Spleen (tissue), 11 donors: ENCODE measurements at regions not wholly inside any gene's neighbourhood (a gene's known extent, or its start where the extent isn't known, plus 50 kb on each side); places are given as distances from the start of the nearest gene placed in this dataset.
A peak's percentile ranks its signal among the peaks of the same experiment; 100 is the strongest.

Experiments
- DNase-seq: peaks from one replicate; pipeline ENCODE4 v3.0.0-alpha.2; 2020
- H3K27ac ChIP-seq, 8 donors: fragments of 200-600 bp; sonication (generic) in 7 of 8; 1 replicate in 4 of 8; 2 replicates in 4 of 8; pipeline versions ENCODE4 v1.5.0 to v1.8.0; 2016 to 2021; ENCODE audit warnings: inconsistent platforms in 4 of 8, mild to moderate bottlenecking in 4 of 8, moderate library complexity in 1 of 8
- H3K27me3 ChIP-seq, 7 donors: fragments of 200-600 bp; sonication (generic) in 6 of 7; replicated peaks in 1 of 7; 1 replicate in 4 of 7; 2 replicates in 3 of 7; pipeline versions ENCODE4 v1.5.0 to v1.8.0; 2016 to 2021; ENCODE audit warnings: inconsistent platforms in 3 of 7, mild to moderate bottlenecking in 1 of 7
- H3K36me3 ChIP-seq, 6 donors: fragments of 200-600 bp; sonication (generic) in 5 of 6; 1 replicate in 4 of 6; 2 replicates in 2 of 6; pipeline versions ENCODE4 v1.5.0 to v1.8.0; 2016 to 2021; ENCODE audit warnings: inconsistent platforms in 2 of 6
- H3K4me1 ChIP-seq, 6 donors: fragments of 200-600 bp; sonication (generic) in 5 of 6; 1 replicate in 3 of 6; 2 replicates in 3 of 6; pipeline versions ENCODE4 v1.5.0 to v1.8.0; 2016 to 2021; ENCODE audit warnings: inconsistent platforms in 3 of 6
- H3K4me3 ChIP-seq, 8 donors: fragments of 200-600 bp; sonication (generic) in 7 of 8; 1 replicate in 4 of 8; 2 replicates in 4 of 8; pipeline versions ENCODE4 v1.5.0 to v1.8.0; 2016 to 2021; ENCODE audit warnings: inconsistent platforms in 4 of 8, mild to moderate bottlenecking in 4 of 8, moderate library complexity in 2 of 8
- H3K9me3 ChIP-seq, 8 donors: fragments of 200-600 bp; sonication (generic) in 7 of 8; 1 replicate in 4 of 8; 2 replicates in 4 of 8; pipeline versions ENCODE4 v1.5.0 to v1.8.0; 2016 to 2021; ENCODE audit warnings: inconsistent platforms in 4 of 8
- CTCF ChIP-seq, 11 experiments: fragments of 200-600 bp in 7 of 11; fragments of 450-650 bp in 4 of 11; sonication (generic) in 4 of 11; IDR thresholded peaks in 8 of 11; conservative IDR thresholded peaks in 3 of 11; 1 replicate in 7 of 11; 2 replicates in 4 of 11; pipeline versions ENCODE4 v1.4.0 to v1.8.0; 2016 to 2021; ENCODE audit warnings: antibody characterized with exemption in 11 of 11, inconsistent platforms in 4 of 11, mild to moderate bottlenecking in 1 of 11
- POLR2A ChIP-seq, 3 donors: fragments of 450-650 bp; IDR thresholded peaks; one replicate each; pipeline ENCODE4 v1.5.1; 2017; ENCODE audit warnings: antibody characterized with exemption in 3 of 3, mild to moderate bottlenecking in 1 of 3
- POLR2AphosphoS5 ChIP-seq, 3 donors: sonication (generic); formaldehyde crosslinking; IDR thresholded peaks; one replicate each; pipeline ENCODE4 v1.5.1; 2017; ENCODE audit warnings: antibody characterized with exemption in 3 of 3
- WGBS, 5 donors: extraction: QIAGEN DNeasy Blood & Tissue Kit in 3 of 5; methylation state at CpG; one replicate each; pipeline versions ENCODE4 v1.1.5 to v1.1.7; 2013 to 2018; 5-methylcytosine and 5-hydroxymethylcytosine counted together
- intact Hi-C: fragments of 100-400 bp; cut with DNase I; formaldehyde crosslinking; loops from one replicate; pipeline ENCODE4 v1.15.0; 2023; ENCODE audit warnings: low total_unique reads
- donor health status: healthy with polysubstance abuse.
- donor health status: DM: no; HTN: no; CAD: no; lungs with moderate emphysema.
- donor health status: DM: no; HTN: no; CAD: no.
- donor health status: Bipolar disorder and iron deficiency.
- donor health status: healthy.
- donor health status: DM: no; HTN: no; CAD: no.
- donor health status: DM: yes; HTN: yes; CAD: no.

- 88 to 94% (median 92%) methylated on average over 6 of the region's 6 CpGs for WGBS, 5 donors
- no peak overlapping the region for H3K4me3 ChIP-seq
- TF ChIP-seq CTCF (IDR thresholded peaks at IDR 0.05 in 8 of 11, conservative IDR thresholded peaks at IDR 0.05 in 3 of 11) (no peak), POLR2AphosphoS5 (IDR thresholded peaks at IDR 0.05) (no peak), POLR2A (IDR thresholded peaks at IDR 0.05) (no peak)
- no peak overlapping the region for H3K27ac ChIP-seq
- H3K27me3 ChIP-seq = peaks cover 0 to 15% (median 0%) of the 10 kb centered on the region in 7 donors
- peaks cover 5 to 22% (median 12%) of the 10 kb centered on the region in 6 donors for H3K4me1 ChIP-seq
- no peaks in the 10 kb centered on the region for H3K9me3 ChIP-seq
- intact Hi-C loops = no loop called here
- no peaks in the 10 kb centered on the region for H3K36me3 ChIP-seq
- peak; percentile 35 for DNase-seq
These were observed 239.7 kb downstream of the GADD45G start for GRCh38 chr9:89844535-89844934.

- no peak overlapping the region for H3K4me3 ChIP-seq
- intact Hi-C loops = no loop called here
- peak; percentile 41 for DNase-seq
- peaks cover 0 to 14% (median 8%) of the 10 kb centered on the region in 6 donors for H3K4me1 ChIP-seq
- no peaks in the 10 kb centered on the region for H3K9me3 ChIP-seq
- H3K27me3 ChIP-seq = peaks cover 0 to 15% (median 0%) of the 10 kb centered on the region in 7 donors
- no peaks in the 10 kb centered on the region for H3K36me3 ChIP-seq
- WGBS, 5 donors = 32 to 72% (median 66%) methylated on average over 3 of the region's 3 CpGs
- TF ChIP-seq POLR2A (IDR thresholded peaks at IDR 0.05) (no peak), CTCF (IDR thresholded peaks at IDR 0.05 in 8 of 11, conservative IDR thresholded peaks at IDR 0.05 in 3 of 11) (no peak), POLR2AphosphoS5 (IDR thresholded peaks at IDR 0.05) (no peak)
- no peak overlapping the region for H3K27ac ChIP-seq
These were observed 240.5 kb downstream of the GADD45G start for GRCh38 chr9:89845321-89845720.

- Histone ChIP-seq H3K27me3 (peaks cover 0 to 15% (median 0%) of the 10 kb centered on the region in 7 donors), H3K4me3 (no peak overlapping the region), H3K36me3 (no peaks in the 10 kb centered on the region), H3K4me1 (peaks cover 0 to 12% (median 7%) of the 10 kb centered on the region in 6 donors), H3K9me3 (no peaks in the 10 kb centered on the region), H3K27ac (no peak overlapping the region)
- peak; percentile 27 for DNase-seq
- WGBS, 5 donors = 72 to 89% (median 86%) methylated on average over 9 of the region's 9 CpGs
- intact Hi-C loops = no loop called here
- TF ChIP-seq CTCF (IDR thresholded peaks at IDR 0.05 in 8 of 11, conservative IDR thresholded peaks at IDR 0.05 in 3 of 11) (no peak), POLR2AphosphoS5 (IDR thresholded peaks at IDR 0.05) (no peak)
These were observed 241.1 kb downstream of the GADD45G start for GRCh38 chr9:89845862-89846261.

GRCh38 chr9:89848060-89849040 lies 243.5 kb downstream of the GADD45G start:
- no peaks in the 10 kb centered on the region for H3K4me1 ChIP-seq
- no peaks in the 10 kb centered on the region for H3K9me3 ChIP-seq
- peak; percentile 42 for DNase-seq
- H3K27me3 ChIP-seq = peaks cover 0 to 8% (median 0%) of the 10 kb centered on the region in 7 donors
- no peak overlapping the region for H3K27ac ChIP-seq
- H3K4me3 ChIP-seq = no peak overlapping the region
- intact Hi-C loops = no loop called here
- no peaks in the 10 kb centered on the region for H3K36me3 ChIP-seq
- TF ChIP-seq CTCF (IDR thresholded peaks at IDR 0.05 in 8 of 11, conservative IDR thresholded peaks at IDR 0.05 in 3 of 11) (no peak), POLR2A (IDR thresholded peaks at IDR 0.05) (no peak), POLR2AphosphoS5 (IDR thresholded peaks at IDR 0.05) (no peak)
- 82 to 89% (median 87%) methylated on average over 19 to 20 of the region's 20 CpGs for WGBS, 5 donors
